Medulla oblongata (tissue), 1 donor: ENCODE measurements at regions not wholly inside any gene's neighbourhood (a gene's known extent, or its start where the extent isn't known, plus 50 kb on each side); places are given as distances from the start of the nearest gene placed in this dataset.

Experiments
- DNase-seq: peaks from one replicate; pipeline ENCODE4 v3.0.0-alpha.2; 2015; ENCODE audit errors: extremely low spot score

- DNase-seq, result no peak
Observed at GRCh38 chr20:51876313-51876940, 74.1 kb upstream of the SALL4 start.

- DNase-seq, result no peak
Observed at GRCh38 chr20:51873652-51874051, 71.3 kb upstream of the SALL4 start.

GRCh38 chr20:51871943-51872342 is 69.6 kb upstream of the SALL4 start:
- DNase-seq, result no peak

GRCh38 chr20:51869002-51869401 is 66.7 kb upstream of the SALL4 start:
- no peak for DNase-seq

GRCh38 chr20:51867251-51867650 is 64.9 kb upstream of the SALL4 start:
- DNase-seq, result no peak

- DNase-seq, result no peak
Observed at GRCh38 chr20:51864967-51865366, 62.6 kb upstream of the SALL4 start.

GRCh38 chr20:51862796-51863195 is 60.5 kb upstream of the SALL4 start:
- DNase-seq, result no peak

DNA sequence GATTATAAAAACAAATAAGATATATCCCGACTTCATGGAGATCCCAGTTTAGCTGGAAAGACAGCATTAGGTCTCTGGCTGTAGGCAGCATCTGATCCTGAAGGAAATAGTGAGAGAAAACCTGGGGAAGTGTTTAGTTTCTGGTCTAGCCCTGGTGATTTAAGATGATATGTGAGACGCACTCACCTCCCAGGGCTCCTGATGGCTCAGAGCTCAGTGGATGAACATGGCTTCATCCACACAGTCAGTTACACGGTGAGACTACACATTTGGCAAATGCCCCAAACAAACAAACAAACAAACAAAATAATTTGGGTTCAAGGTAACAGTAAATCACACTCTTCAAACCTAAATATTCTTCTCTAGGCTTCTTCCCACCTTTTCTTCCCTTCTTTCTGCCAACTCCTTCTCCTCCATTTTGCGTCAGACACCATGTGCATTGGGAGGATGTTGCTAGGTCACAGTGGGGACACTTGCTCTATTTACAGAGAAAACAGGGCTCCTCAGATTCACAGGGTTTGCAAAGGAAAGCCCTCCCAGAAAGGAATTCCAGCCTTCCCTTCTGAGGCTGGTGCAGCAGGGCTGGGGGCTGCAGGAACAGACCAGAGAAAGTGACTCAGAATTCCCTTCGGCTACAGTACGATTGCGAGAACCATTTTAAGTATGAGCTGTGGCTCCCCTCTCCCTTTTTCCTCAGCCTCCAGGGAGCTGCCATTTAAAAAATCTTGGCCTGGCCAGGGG is 59.6 kb upstream of the SALL4 start:
- DNase-seq, result no peak

DNA sequence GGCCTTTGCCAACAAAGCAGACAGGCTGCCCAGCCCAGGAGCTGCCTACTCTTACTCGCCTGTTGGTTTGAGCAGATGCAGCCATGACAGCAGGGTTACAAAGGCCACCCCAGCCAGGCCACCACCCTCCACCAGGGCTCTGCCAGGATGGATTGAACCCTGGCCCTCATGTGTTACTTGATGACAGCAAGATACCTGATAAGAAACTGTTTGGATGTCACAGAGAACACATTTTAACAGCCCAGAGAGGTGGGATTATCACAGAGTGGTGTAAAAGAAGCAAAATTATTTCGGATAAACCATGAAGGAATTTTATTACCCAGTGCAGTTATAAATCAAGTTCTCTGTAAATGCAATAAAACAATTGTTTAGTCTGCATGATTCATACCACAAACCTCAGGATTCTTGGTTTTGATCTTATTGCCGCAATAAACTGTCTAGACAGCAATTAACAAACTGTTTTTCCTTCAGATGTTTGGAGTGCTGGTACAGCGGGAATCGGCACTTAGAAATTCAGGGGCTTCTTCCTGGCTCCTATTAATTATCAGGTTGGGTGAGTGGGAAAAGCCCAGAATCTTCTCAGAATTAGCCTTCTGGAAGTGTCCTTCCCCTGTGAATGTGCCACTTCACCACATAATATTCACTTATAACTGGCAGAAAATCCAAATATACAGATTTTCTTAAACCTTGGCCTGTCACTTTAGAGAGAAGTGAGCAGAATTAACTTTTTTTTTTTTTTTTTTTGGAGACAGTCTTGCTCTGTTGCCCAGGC is 58.0 kb upstream of the SALL4 start:
- no peak for DNase-seq

DNA sequence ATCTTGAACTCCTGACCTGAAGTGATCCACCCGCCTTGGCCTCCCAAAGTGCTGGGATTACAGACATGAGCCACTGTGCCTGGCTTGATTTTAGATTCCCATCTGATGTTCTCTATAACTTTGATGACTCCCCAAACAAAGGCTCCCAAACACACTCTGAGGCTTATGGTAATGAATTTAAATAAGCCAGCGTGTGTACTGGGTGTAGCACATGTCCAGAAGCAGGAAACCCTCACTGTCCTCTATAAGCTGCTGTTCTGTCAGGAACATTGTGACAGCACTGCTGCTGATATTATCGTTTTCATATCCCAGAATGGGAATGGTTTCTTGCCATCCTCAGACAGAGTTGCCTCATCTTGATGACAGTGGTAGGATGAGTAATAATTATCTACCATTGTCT is 54.1 kb upstream of the SALL4 start:
- DNase-seq, result no peak

- DNase-seq, result no peak
Observed at GRCh38 chr20:51854921-51855320, 52.6 kb upstream of the SALL4 start.
